ENCODE measurements at regions not wholly inside any gene's neighbourhood (a gene's known extent, or its start where the extent isn't known, plus 50 kb on each side); places are given as distances from the start of the nearest gene placed in this dataset.

GRCh38 chr20:50413088-50413500 lies 97.1 kb upstream of the PTPN1 start:
- TF ChIP-seq, protein P1, sequence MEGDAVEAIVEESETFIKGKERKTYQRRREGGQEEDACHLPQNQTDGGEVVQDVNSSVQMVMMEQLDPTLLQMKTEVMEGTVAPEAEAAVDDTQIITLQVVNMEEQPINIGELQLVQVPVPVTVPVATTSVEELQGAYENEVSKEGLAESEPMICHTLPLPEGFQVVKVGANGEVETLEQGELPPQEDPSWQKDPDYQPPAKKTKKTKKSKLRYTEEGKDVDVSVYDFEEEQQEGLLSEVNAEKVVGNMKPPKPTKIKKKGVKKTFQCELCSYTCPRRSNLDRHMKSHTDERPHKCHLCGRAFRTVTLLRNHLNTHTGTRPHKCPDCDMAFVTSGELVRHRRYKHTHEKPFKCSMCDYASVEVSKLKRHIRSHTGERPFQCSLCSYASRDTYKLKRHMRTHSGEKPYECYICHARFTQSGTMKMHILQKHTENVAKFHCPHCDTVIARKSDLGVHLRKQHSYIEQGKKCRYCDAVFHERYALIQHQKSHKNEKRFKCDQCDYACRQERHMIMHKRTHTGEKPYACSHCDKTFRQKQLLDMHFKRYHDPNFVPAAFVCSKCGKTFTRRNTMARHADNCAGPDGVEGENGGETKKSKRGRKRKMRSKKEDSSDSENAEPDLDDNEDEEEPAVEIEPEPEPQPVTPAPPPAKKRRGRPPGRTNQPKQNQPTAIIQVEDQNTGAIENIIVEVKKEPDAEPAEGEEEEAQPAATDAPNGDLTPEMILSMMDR (IDR thresholded peaks at IDR 0.05), result no peak
- TF ChIP-seq POLR2AphosphoS5 (IDR thresholded peaks at IDR 0.05), result no peak
- no peak for TF ChIP-seq POLR2A (IDR thresholded peaks at IDR 0.05)

All from gastroesophageal sphincter (tissue), 3 donors.